ENCODE measurements at regions not wholly inside any gene's neighbourhood (a gene's known extent, or its start where the extent isn't known, plus 50 kb on each side); places are given as distances from the start of the nearest gene placed in this dataset.
"Not testable (repeated sequence)": the region's sequence is repeated elsewhere in the genome, so short reads cannot be mapped to it uniquely, and the experiment has no call there.

DNA sequence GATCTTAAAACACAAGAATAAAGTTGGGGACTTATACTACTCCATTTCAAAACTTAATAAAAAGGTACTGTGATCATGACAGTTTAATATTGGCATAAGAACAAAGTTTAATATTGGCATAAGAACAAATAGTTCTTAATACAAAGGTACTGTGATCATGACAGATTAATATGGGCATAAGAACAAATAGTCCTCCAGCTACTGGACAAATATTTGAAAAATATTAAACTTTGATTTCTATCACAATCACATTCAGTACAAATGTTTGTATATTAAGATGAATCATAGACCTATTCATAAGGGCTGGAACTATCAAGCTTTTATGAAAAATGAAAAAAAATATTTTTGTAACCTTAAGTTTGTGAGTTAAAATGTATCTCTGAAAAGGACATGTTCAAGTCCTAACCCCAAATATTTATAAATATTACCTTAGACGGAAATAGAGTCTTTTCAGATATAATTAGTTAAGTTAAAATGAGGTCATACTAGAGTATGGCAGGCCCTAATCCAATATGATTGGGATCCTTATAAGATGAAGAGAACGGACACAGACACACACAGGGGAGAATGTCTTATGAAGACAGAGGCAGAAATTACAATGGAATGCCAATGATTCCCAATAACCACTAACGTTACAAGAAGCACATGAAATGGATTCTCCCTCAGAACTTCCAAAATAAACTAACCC is 79.1 kb upstream of the RGS1 start:
- no peak overlapping the region for H3K4me3 ChIP-seq (ENCODE audit: control insufficient read depth in 2 of 3, extremely low read depth in 1 of 3, insufficient read depth in 2 of 3, low read depth in 1 of 3, low read length in 3 of 3)
- H4K20me1 ChIP-seq (ENCODE audit: control insufficient read depth, extremely low read depth, insufficient read depth, low read length) = no peaks in the 10 kb centered on the region
- TF ChIP-seq, protein P1, sequence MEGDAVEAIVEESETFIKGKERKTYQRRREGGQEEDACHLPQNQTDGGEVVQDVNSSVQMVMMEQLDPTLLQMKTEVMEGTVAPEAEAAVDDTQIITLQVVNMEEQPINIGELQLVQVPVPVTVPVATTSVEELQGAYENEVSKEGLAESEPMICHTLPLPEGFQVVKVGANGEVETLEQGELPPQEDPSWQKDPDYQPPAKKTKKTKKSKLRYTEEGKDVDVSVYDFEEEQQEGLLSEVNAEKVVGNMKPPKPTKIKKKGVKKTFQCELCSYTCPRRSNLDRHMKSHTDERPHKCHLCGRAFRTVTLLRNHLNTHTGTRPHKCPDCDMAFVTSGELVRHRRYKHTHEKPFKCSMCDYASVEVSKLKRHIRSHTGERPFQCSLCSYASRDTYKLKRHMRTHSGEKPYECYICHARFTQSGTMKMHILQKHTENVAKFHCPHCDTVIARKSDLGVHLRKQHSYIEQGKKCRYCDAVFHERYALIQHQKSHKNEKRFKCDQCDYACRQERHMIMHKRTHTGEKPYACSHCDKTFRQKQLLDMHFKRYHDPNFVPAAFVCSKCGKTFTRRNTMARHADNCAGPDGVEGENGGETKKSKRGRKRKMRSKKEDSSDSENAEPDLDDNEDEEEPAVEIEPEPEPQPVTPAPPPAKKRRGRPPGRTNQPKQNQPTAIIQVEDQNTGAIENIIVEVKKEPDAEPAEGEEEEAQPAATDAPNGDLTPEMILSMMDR (optimal IDR thresholded peaks at IDR 0.05 in 1 of 3, IDR thresholded peaks at IDR 0.05 in 1 of 3, conservative IDR thresholded peaks at IDR 0.05 in 1 of 3; ENCODE audit: extremely low read depth in 1 of 3, insufficient read depth in 2 of 3, low read length in 3 of 3) = no peak
- no peak for TF ChIP-seq EZH2 (IDR thresholded peaks at IDR 0.05; ENCODE audit: low read length)
- FAIRE-seq = no peak
- no peak overlapping the region for H3K9ac ChIP-seq (ENCODE audit: control insufficient read depth, extremely low read depth, insufficient read depth, low read length)
- no peaks in the 10 kb centered on the region for H3K36me3 ChIP-seq (ENCODE audit: control insufficient read depth in 2 of 2, extremely low read depth in 1 of 2, insufficient read depth in 2 of 2, low read length in 2 of 2)
- no peak overlapping the region for H3K27ac ChIP-seq (ENCODE audit: control insufficient read depth, insufficient read depth, low read length)
- DNase-seq (ENCODE audit: low read depth, low spot score) = no peak
- H3K9me3 ChIP-seq (ENCODE audit: control insufficient read depth, low read depth, low read length) = no peaks in the 10 kb centered on the region
- H3K27me3 ChIP-seq (ENCODE audit: control insufficient read depth, extremely low read depth, insufficient read depth, low read length) = no peaks in the 10 kb centered on the region
- H3K4me2 ChIP-seq (ENCODE audit: control insufficient read depth, extremely low read depth, insufficient read depth, low read depth, low read length) = no peak overlapping the region
- H3K79me2 ChIP-seq (ENCODE audit: control insufficient read depth, insufficient read depth, low read length) = no peaks in the 10 kb centered on the region
- H2AFZ ChIP-seq (ENCODE audit: control insufficient read depth, low read length) = no peak overlapping the region
- H3K9me1 ChIP-seq (ENCODE audit: control insufficient read depth, extremely low read depth, insufficient read depth, low read length) = no peaks in the 10 kb centered on the region
- dilution Hi-C loops (cut with MboI; ENCODE audit: extremely low pct_ligation_motif_present, low sequenced_read_pairs) = no loop called here
- no peaks in the 10 kb centered on the region for H3K4me1 ChIP-seq (ENCODE audit: control insufficient read depth, extremely low read depth, insufficient read depth, low read length)

DNA sequence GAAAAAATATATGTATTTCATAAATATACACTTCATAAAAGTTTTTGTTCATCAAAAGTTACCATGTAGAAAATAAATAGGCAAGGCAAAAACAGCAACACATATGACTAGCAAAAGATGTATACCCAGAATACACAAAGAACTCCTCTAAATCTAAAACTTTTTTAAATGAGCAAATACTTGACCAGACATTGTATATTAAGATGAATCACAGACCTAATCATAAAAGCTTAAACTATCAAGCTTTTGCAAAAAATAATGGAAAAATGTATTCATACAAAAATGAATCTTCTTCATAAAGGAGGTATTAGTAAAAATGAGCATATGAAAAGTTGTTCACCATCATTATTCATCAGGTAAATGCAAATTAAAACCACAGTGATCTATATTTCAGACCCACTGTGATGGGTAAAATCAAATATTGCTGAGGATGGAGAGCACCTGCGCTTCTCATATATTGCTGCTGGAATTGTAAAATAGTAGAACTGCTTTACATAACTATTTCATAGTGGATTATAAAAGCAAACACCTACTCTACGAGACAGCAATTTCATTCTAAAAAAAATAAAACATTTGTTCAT is 78.3 kb upstream of the RGS1 start:
- no peak overlapping the region for H2AFZ ChIP-seq (ENCODE audit: control insufficient read depth, low read length)
- dilution Hi-C loops (cut with MboI; ENCODE audit: extremely low pct_ligation_motif_present, low sequenced_read_pairs) = no loop called here
- H3K9ac ChIP-seq (ENCODE audit: control insufficient read depth, extremely low read depth, insufficient read depth, low read length) = no peak overlapping the region
- H4K20me1 ChIP-seq (ENCODE audit: control insufficient read depth, extremely low read depth, insufficient read depth, low read length) = no peaks in the 10 kb centered on the region
- H3K9me3 ChIP-seq (ENCODE audit: control insufficient read depth, low read depth, low read length) = no peaks in the 10 kb centered on the region
- DNase-seq (ENCODE audit: low read depth, low spot score) (no peak), FAIRE-seq (no peak)
- H3K79me2 ChIP-seq (ENCODE audit: control insufficient read depth, insufficient read depth, low read length) = no peaks in the 10 kb centered on the region
- no peaks in the 10 kb centered on the region for H3K9me1 ChIP-seq (ENCODE audit: control insufficient read depth, extremely low read depth, insufficient read depth, low read length)
- no peak for TF ChIP-seq EZH2 (IDR thresholded peaks at IDR 0.05; ENCODE audit: low read length)
- TF ChIP-seq, protein P1 (optimal IDR thresholded peaks at IDR 0.05 in 1 of 3, IDR thresholded peaks at IDR 0.05 in 1 of 3, conservative IDR thresholded peaks at IDR 0.05 in 1 of 3; ENCODE audit: extremely low read depth in 1 of 3, insufficient read depth in 2 of 3, low read length in 3 of 3) = no peak
- H3K4me1 ChIP-seq (ENCODE audit: control insufficient read depth, extremely low read depth, insufficient read depth, low read length) = no peaks in the 10 kb centered on the region
- no peaks in the 10 kb centered on the region for H3K36me3 ChIP-seq (ENCODE audit: control insufficient read depth in 2 of 2, extremely low read depth in 1 of 2, insufficient read depth in 2 of 2, low read length in 2 of 2)
- H3K4me2 ChIP-seq (ENCODE audit: control insufficient read depth, extremely low read depth, insufficient read depth, low read depth, low read length) = no peak overlapping the region
- H3K27ac ChIP-seq (ENCODE audit: control insufficient read depth, insufficient read depth, low read length) = no peak overlapping the region
- H3K27me3 ChIP-seq (ENCODE audit: control insufficient read depth, extremely low read depth, insufficient read depth, low read length) = no peaks in the 10 kb centered on the region
- H3K4me3 ChIP-seq (ENCODE audit: control insufficient read depth in 2 of 3, extremely low read depth in 1 of 3, insufficient read depth in 2 of 3, low read depth in 1 of 3, low read length in 3 of 3) = no peak overlapping the region

- H3K4me1 ChIP-seq (ENCODE audit: control insufficient read depth, extremely low read depth, insufficient read depth, low read length); dilution Hi-C loops (cut with MboI; ENCODE audit: extremely low pct_ligation_motif_present, low sequenced_read_pairs): not testable (repeated sequence)
Measured at GRCh38 chr1:192498092-192498491, 77.5 kb upstream of the RGS1 start.

More at GRCh38 chr1:192498092-192498491, 77.5 kb upstream of the RGS1 start:
- H3K9ac ChIP-seq (ENCODE audit: control insufficient read depth, extremely low read depth, insufficient read depth, low read length); H3K4me3 ChIP-seq (ENCODE audit: control insufficient read depth in 2 of 3, extremely low read depth in 1 of 3, insufficient read depth in 2 of 3, low read depth in 1 of 3, low read length in 3 of 3); H3K4me2 ChIP-seq (ENCODE audit: control insufficient read depth, extremely low read depth, insufficient read depth, low read depth, low read length); H3K9me3 ChIP-seq (ENCODE audit: control insufficient read depth, low read depth, low read length); DNase-seq (ENCODE audit: low read depth, low spot score); H3K9me1 ChIP-seq (ENCODE audit: control insufficient read depth, extremely low read depth, insufficient read depth, low read length); FAIRE-seq; H2AFZ ChIP-seq (ENCODE audit: control insufficient read depth, low read length); H3K79me2 ChIP-seq (ENCODE audit: control insufficient read depth, insufficient read depth, low read length); H3K36me3 ChIP-seq (ENCODE audit: control insufficient read depth in 2 of 2, extremely low read depth in 1 of 2, insufficient read depth in 2 of 2, low read length in 2 of 2); H3K27me3 ChIP-seq (ENCODE audit: control insufficient read depth, extremely low read depth, insufficient read depth, low read length); H4K20me1 ChIP-seq (ENCODE audit: control insufficient read depth, extremely low read depth, insufficient read depth, low read length); H3K27ac ChIP-seq (ENCODE audit: control insufficient read depth, insufficient read depth, low read length): not testable (repeated sequence)

Data from keratinocyte (primary cell).